Activated T-cell treated with anti-CD3 and anti-CD28 coated beads, Interleukin-2, amount 50 U/mL, for 4 hours (primary cell): ENCODE measurements at regions not wholly inside any gene's neighbourhood (a gene's known extent, or its start where the extent isn't known, plus 50 kb on each side); places are given as distances from the start of the nearest gene placed in this dataset.

Source experiments
- ATAC-seq, 2 donors: fragments of 200-7000 bp; cut with Tn5 transposase; one replicate each; pipeline ENCODE4 v1.10.0; 2021
- DNase-seq: peaks from one replicate; pipeline ENCODE4 v3.0.0-alpha.2; 2020
- H3K27me3 Mint-ChIP-seq: one replicate; pipeline ENCODE4 v1.8.0; 2021; ENCODE audit warnings: low read depth, mixed read lengths
- H3K36me3 Mint-ChIP-seq: one replicate; pipeline ENCODE4 v1.8.0; 2022; ENCODE audit warnings: mixed read lengths; ENCODE audit not compliant: insufficient read depth
- H3K4me1 Mint-ChIP-seq: one replicate; pipeline ENCODE4 v1.8.0; 2021; ENCODE audit warnings: low read depth, mixed read lengths
- H3K4me3 Mint-ChIP-seq: one replicate; pipeline ENCODE4 v1.8.0; 2021; ENCODE audit warnings: mild to moderate bottlenecking, moderate library complexity, mixed read lengths
- H3K9me3 Mint-ChIP-seq: one replicate; pipeline ENCODE4 v1.8.0; 2021; ENCODE audit warnings: mixed read lengths

- DNase-seq, result no peak
- ATAC-seq, result no peak
- Mint-ChIP-seq H3K4me1 (no peaks in the 10 kb centered on the region), H3K27me3 (no peaks in the 10 kb centered on the region), H3K9me3 (peaks cover 11% of the 10 kb centered on the region), H3K36me3 (no peaks in the 10 kb centered on the region), H3K4me3 (no peak overlapping the region)
Measured at GRCh38 chr5:2860101-2860500, 108.6 kb upstream of the IRX2 start.

- peaks cover 10% of the 10 kb centered on the region for H3K9me3 Mint-ChIP-seq
- ATAC-seq, result no peak
- DNase-seq, result no peak
- no peaks in the 10 kb centered on the region for H3K4me1 Mint-ChIP-seq
- no peaks in the 10 kb centered on the region for H3K36me3 Mint-ChIP-seq
- no peaks in the 10 kb centered on the region for H3K27me3 Mint-ChIP-seq
- H3K4me3 Mint-ChIP-seq, result no peak overlapping the region
Measured at GRCh38 chr5:2857837-2858236, 106.4 kb upstream of the IRX2 start.

- DNase-seq, result no peak
- Mint-ChIP-seq H3K4me3 (no peak overlapping the region), H3K36me3 (no peaks in the 10 kb centered on the region), H3K27me3 (no peaks in the 10 kb centered on the region), H3K4me1 (no peaks in the 10 kb centered on the region), H3K9me3 (peaks cover 4% of the 10 kb centered on the region)
- ATAC-seq, result no peak
Measured at GRCh38 chr5:2856206-2856605, 104.7 kb upstream of the IRX2 start.

DNA sequence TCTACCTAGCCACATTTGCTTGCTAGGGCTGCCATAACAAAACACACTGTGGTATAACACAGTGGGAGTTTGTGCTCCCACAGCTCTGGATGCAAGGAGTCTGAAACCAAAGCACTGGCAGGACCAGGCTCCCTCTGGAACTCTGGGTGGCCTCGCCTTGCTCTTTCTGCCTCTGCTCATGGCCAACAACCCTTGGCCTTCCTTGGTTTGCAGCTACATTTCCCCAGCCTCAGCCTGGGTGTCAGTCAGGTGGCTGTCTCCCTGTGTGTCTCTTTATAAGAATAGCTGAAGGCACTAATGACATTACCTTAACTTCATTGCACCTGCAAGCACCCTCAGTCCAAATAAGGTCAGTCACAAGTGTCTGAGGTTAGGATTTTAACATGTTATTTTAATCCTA, 101.0 kb upstream of the IRX2 start:
- DNase-seq, result no peak
- no peak for ATAC-seq
- no peak overlapping the region for H3K4me3 Mint-ChIP-seq
- no peaks in the 10 kb centered on the region for H3K27me3 Mint-ChIP-seq
- H3K4me1 Mint-ChIP-seq, result no peaks in the 10 kb centered on the region
- peaks cover 4% of the 10 kb centered on the region for H3K9me3 Mint-ChIP-seq
- H3K36me3 Mint-ChIP-seq, result no peaks in the 10 kb centered on the region

DNA sequence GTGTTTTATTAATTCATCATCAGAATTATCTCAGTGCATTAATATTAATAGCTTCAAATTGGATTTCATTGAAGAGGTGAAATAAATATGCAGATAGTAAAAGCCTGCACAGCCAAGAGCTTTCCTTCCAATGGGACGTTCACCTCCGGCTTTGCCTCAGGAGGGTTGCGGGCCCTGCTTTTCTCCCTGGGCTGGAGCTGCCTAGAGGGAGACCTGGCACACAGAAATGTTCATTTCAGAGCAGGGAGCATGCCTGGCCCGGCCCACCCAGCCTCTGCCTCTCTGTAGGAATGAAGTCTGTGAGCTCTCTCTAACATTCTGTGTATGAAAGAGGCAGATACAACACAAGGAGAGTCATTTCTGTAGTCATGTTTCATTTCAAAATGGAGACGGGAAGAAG, 100.4 kb upstream of the IRX2 start:
- Mint-ChIP-seq H3K36me3 (no peaks in the 10 kb centered on the region), H3K27me3 (no peaks in the 10 kb centered on the region), H3K9me3 (peaks cover 4% of the 10 kb centered on the region), H3K4me1 (no peaks in the 10 kb centered on the region), H3K4me3 (no peak overlapping the region)
- DNase-seq (no peak), ATAC-seq (no peak)

DNA sequence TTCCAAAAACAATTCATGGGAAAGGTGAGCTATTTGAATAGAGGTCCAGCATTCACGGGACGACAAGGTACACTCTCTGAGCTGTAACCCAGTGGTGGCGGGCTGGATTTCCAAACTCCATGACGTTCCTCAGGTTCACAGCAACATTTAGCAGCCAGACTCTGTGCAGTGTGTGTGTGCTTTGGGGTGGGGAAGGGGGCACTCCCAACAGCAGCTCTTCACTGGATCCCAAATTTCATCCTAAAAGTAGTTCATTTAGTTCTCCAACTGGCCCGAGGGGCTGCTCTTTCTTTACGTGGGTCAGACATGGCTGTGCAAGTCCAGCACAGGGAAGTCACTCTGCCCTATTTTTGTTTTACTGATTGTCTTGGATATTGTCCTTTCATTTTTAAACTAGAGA, 98.0 kb upstream of the IRX2 start:
- H3K4me1 Mint-ChIP-seq, result no peaks in the 10 kb centered on the region
- no peaks in the 10 kb centered on the region for H3K27me3 Mint-ChIP-seq
- H3K4me3 Mint-ChIP-seq, result no peak overlapping the region
- no peak for ATAC-seq
- DNase-seq, result no peak
- H3K9me3 Mint-ChIP-seq, result peaks cover 8% of the 10 kb centered on the region
- no peaks in the 10 kb centered on the region for H3K36me3 Mint-ChIP-seq

- Mint-ChIP-seq H3K4me1 (no peaks in the 10 kb centered on the region), H3K4me3 (no peak overlapping the region), H3K27me3 (no peaks in the 10 kb centered on the region), H3K9me3 (peaks cover 8% of the 10 kb centered on the region), H3K36me3 (no peaks in the 10 kb centered on the region)
- ATAC-seq (no peak), DNase-seq (no peak)
Measured at GRCh38 chr5:2848619-2849018, 97.1 kb upstream of the IRX2 start.

- Mint-ChIP-seq H3K4me3 (no peak overlapping the region), H3K9me3 (peaks cover 8% of the 10 kb centered on the region), H3K4me1 (no peaks in the 10 kb centered on the region), H3K36me3 (no peaks in the 10 kb centered on the region), H3K27me3 (no peaks in the 10 kb centered on the region)
- DNase-seq, result no peak
- no peak for ATAC-seq
Measured at GRCh38 chr5:2847608-2848007, 96.1 kb upstream of the IRX2 start.

DNA sequence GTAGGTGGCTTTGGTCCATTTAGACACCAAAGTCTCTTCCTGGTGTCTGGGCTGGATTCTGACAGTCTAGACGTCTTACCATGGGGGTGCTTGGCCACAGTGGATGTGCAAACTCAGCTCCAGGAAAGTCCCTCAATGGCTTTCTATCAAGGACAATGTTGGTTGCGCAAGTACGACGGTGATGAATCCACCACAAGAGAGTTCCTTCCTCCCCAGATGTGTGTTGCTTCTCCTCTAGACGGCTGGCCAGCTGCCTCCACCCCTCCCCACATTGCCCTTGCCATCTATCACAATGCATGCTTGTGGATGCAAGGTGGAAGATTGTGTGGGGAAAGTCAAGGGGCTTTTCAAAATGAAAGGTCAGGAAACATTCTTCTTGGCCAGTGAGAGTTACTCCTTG, 89.7 kb upstream of the IRX2 start:
- Mint-ChIP-seq H3K4me3 (no peak overlapping the region), H3K36me3 (no peaks in the 10 kb centered on the region), H3K9me3 (peaks cover 14% of the 10 kb centered on the region), H3K4me1 (no peaks in the 10 kb centered on the region), H3K27me3 (no peaks in the 10 kb centered on the region)
- DNase-seq, result no peak
- no peak for ATAC-seq

DNA sequence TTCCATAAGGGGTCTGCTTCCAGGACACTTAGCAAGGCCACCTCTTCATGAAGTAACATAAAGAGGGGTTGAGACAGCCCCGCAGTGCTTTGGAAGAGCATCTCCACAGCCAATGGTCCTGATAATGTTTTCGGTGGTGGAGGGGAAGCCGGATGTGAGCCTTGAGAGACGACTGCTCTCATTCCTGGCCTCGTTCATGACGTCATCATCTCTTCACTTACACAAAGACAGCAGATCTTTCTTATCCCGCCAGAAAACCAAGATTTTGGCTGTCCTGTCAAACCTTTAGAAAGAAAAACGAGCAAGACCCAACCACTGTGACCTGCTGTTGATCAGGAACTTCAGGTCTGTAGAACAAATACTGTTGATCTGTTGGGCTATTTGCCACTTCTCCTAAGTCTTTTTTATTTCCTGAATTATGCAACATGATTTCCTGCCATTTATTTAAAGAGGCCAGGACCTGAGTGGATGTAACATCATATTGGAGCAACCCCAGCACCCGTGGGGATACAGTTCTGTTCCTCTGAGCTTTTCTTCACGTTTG, 89.0 kb upstream of the IRX2 start:
- no peaks in the 10 kb centered on the region for H3K4me1 Mint-ChIP-seq
- ATAC-seq, result no peak

DNA sequence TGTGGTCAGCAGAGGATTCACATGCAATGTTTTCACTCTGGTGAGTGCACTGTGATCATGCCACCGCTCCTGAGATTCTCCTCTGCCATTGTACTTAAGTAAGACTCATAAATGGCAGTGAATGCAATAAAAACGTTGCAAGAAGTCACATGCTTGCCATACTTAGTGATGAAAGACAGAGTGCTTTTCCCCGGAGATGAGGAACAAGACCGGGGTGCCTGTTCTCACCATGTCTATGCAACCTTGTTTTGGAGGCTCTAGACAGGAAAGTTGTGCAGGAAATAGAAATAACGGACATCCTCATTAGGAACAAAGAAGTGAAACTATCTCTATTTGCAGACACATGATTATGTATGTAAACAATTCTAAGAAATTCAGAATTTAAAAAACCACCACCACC, 84.7 kb upstream of the IRX2 start:
- no peaks in the 10 kb centered on the region for H3K27me3 Mint-ChIP-seq
- no peaks in the 10 kb centered on the region for H3K36me3 Mint-ChIP-seq
- no peak overlapping the region for H3K4me3 Mint-ChIP-seq
- DNase-seq (no peak), ATAC-seq (no peak)
- H3K9me3 Mint-ChIP-seq, result peaks cover 6% of the 10 kb centered on the region
- no peaks in the 10 kb centered on the region for H3K4me1 Mint-ChIP-seq

More for the DNA sequence above, 89.0 kb upstream of the IRX2 start:
- peaks cover 10% of the 10 kb centered on the region for H3K9me3 Mint-ChIP-seq
- H3K36me3 Mint-ChIP-seq, result no peaks in the 10 kb centered on the region
- no peak for DNase-seq
- no peak overlapping the region for H3K4me3 Mint-ChIP-seq
- H3K27me3 Mint-ChIP-seq, result no peaks in the 10 kb centered on the region

GRCh38 chr5:2833556-2833955, 82.1 kb upstream of the IRX2 start:
- no peak for DNase-seq
- peaks cover 6% of the 10 kb centered on the region for H3K9me3 Mint-ChIP-seq
- no peaks in the 10 kb centered on the region for H3K4me1 Mint-ChIP-seq
- ATAC-seq, result no peak
- no peak overlapping the region for H3K4me3 Mint-ChIP-seq
- H3K27me3 Mint-ChIP-seq, result no peaks in the 10 kb centered on the region
- no peaks in the 10 kb centered on the region for H3K36me3 Mint-ChIP-seq

- Mint-ChIP-seq H3K9me3 (no peaks in the 10 kb centered on the region), H3K36me3 (no peaks in the 10 kb centered on the region), H3K4me3 (no peak overlapping the region), H3K27me3 (no peaks in the 10 kb centered on the region), H3K4me1 (no peaks in the 10 kb centered on the region)
- DNase-seq, result no peak
- ATAC-seq, result no peak
Measured at GRCh38 chr5:2832394-2832793, 80.9 kb upstream of the IRX2 start.

DNA sequence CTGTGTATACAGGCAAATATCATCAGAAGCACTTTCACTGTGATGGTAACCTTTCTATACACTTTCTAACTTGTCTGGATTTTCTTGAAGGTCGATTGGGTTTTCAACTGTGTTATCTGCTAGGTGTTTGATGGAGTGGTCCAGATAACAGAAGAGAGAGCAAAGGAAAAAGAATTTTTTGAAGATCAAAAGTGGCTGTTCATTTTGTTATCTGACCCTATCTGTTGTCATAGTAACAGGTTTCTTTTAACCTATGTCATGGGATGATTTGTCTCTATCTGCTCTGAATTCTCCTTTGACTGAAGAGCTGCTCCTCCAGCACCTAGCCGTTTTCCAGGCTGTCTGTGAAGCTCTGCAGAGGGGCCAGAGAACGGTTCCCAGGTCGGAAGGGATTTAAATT, 77.8 kb upstream of the IRX2 start:
- H3K4me1 Mint-ChIP-seq, result no peaks in the 10 kb centered on the region
- ATAC-seq (no peak), DNase-seq (no peak)
- no peaks in the 10 kb centered on the region for H3K36me3 Mint-ChIP-seq
- no peaks in the 10 kb centered on the region for H3K27me3 Mint-ChIP-seq
- no peak overlapping the region for H3K4me3 Mint-ChIP-seq
- H3K9me3 Mint-ChIP-seq, result peaks cover 8% of the 10 kb centered on the region

- DNase-seq (no peak), ATAC-seq (no peak)
- no peaks in the 10 kb centered on the region for H3K4me1 Mint-ChIP-seq
- H3K9me3 Mint-ChIP-seq, result peaks cover 2% of the 10 kb centered on the region
- no peaks in the 10 kb centered on the region for H3K27me3 Mint-ChIP-seq
- H3K4me3 Mint-ChIP-seq, result no peak overlapping the region
- H3K36me3 Mint-ChIP-seq, result no peaks in the 10 kb centered on the region
Measured at GRCh38 chr5:2818936-2819335, 67.5 kb upstream of the IRX2 start.

- H3K27me3 Mint-ChIP-seq, result no peaks in the 10 kb centered on the region
- no peak overlapping the region for H3K4me3 Mint-ChIP-seq
- DNase-seq (no peak), ATAC-seq (no peak)
- peaks cover 2% of the 10 kb centered on the region for H3K9me3 Mint-ChIP-seq
- H3K36me3 Mint-ChIP-seq, result no peaks in the 10 kb centered on the region
- H3K4me1 Mint-ChIP-seq, result no peaks in the 10 kb centered on the region
Measured at GRCh38 chr5:2817031-2817603, 65.6 kb upstream of the IRX2 start.
